ENCODE measurements at regions not wholly inside any gene's neighbourhood (a gene's known extent, or its start where the extent isn't known, plus 50 kb on each side); places are given as distances from the start of the nearest gene placed in this dataset.
A peak's percentile ranks its signal among the peaks of the same experiment; 100 is the strongest.

DNA sequence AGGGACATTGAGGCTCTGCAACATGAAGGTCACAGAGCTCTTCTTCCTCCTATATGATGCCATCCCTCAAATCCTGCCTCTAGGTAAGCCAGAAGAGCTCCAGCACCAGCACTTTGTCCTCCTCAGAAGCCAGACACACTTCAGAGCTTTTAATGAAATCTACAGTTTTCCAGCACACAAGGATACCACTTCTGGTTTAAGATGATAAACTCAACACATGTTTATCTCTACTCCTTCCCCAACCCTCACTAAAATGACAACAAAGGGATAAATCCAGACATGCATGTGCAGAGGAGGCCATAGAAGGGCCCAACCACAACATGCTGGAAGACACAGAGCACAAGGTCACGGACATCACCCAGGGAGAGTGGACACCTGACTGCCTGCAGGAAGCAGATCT is 195.3 kb downstream of the USP12 start (continued):
- TF ChIP-seq ZNF133 (CRISPR knock-in tag; IDR thresholded peaks at IDR 0.05): no peak
- no peak for TF ChIP-seq ZNF140 (CRISPR knock-in tag; IDR thresholded peaks at IDR 0.05)
- TF ChIP-seq SREBF2 (CRISPR knock-in tag; IDR thresholded peaks at IDR 0.05): no peak
- peak; percentile 71; the same call in 1 of the 2 replicates for TF ChIP-seq SMARCA4 (IDR thresholded peaks at IDR 0.05)
- TF ChIP-seq PML (IDR thresholded peaks at IDR 0.05; ENCODE audit: low read length): peak; percentile 43; the same call in 1 of the 2 replicates
- TF ChIP-seq, protein P1, sequence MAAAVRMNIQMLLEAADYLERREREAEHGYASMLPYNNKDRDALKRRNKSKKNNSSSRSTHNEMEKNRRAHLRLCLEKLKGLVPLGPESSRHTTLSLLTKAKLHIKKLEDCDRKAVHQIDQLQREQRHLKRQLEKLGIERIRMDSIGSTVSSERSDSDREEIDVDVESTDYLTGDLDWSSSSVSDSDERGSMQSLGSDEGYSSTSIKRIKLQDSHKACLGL (CRISPR knock-in tag; IDR thresholded peaks at IDR 0.05; ENCODE audit: borderline replicate concordance, poor library complexity, severe bottlenecking): no peak
- TF ChIP-seq MAFF (IDR thresholded peaks at IDR 0.05; ENCODE audit: low read length): no peak
- TF ChIP-seq BRD9 (IDR thresholded peaks at IDR 0.05; ENCODE audit: low read depth, partially characterized antibody): no peak
- peak; percentile 18 for TF ChIP-seq MEIS2 (IDR thresholded peaks at IDR 0.05; ENCODE audit: partially characterized antibody)
- TF ChIP-seq PHB2 (IDR thresholded peaks at IDR 0.05; ENCODE audit: low read depth): peak; percentile 63; the same call in 1 of the 2 replicates
- no peak for TF ChIP-seq ZNF134 (CRISPR knock-in tag; conservative IDR thresholded peaks at IDR 0.05)
- TF ChIP-seq ZSCAN32 (CRISPR knock-in tag; IDR thresholded peaks at IDR 0.05): no peak
- TF ChIP-seq NFIX (CRISPR knock-in tag; IDR thresholded peaks at IDR 0.05; ENCODE audit: low read depth): no peak

DNA sequence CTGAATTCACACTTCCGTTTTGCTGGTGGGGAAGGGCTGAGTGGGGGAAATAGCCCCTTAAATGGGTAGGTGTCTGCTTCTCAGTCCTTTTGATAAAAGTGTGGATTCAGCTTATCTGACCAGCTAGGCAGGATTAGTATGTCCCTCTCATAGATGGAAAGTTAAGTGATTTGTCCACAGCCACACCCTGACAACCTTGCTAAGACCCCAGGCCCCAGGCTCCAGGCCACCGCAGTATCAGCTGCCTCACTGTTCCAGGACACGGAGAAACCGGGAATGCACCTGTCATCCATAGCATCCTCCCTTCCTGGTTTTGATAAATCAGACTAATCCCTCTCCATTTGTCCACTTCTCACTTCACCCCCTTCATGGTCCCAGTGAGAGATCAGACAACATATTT is 197.7 kb downstream of the USP12 start:
- DNase-seq (ENCODE audit: extremely low read depth in 1 of 4, low spot score in 3 of 4): no peak
- no peaks in the 10 kb centered on the region for H4K20me1 ChIP-seq (replicated peaks; ENCODE audit: control insufficient read depth, insufficient read depth, low read length)
- ATAC-seq: no peak
- no peak overlapping the region for H3K4me2 ChIP-seq (ENCODE audit: insufficient read depth, low read length)
- H3K27me3 ChIP-seq (ENCODE audit: control insufficient read depth in 2 of 2, insufficient read depth in 2 of 2, low read length in 2 of 2): no peaks in the 10 kb centered on the region
- no peaks in the 10 kb centered on the region for H3K9me3 ChIP-seq (replicated peaks; ENCODE audit: control insufficient read depth, insufficient read depth, low read depth, low read length)
- H3K4me1 ChIP-seq (replicated peaks in 1 of 2; ENCODE audit: control insufficient read depth in 2 of 2, insufficient read depth in 2 of 2, low read length in 2 of 2): peaks cover 18 to 39% of the 10 kb centered on the region in 2 experiments; a peak in 4 of 5 replicates
- H3K9me1 ChIP-seq (ENCODE audit: control insufficient read depth, insufficient read depth, low read length): no peaks in the 10 kb centered on the region
- H3K4me3 ChIP-seq: no peak overlapping the region
- WGBS (ENCODE audit: insufficient coverage, low coverage, missing lambda C conversion rate): 17% methylated on average over 2 of the region's 4 CpGs
- FAIRE-seq: no peak
- in situ Hi-C loops (cut with MboI): no loop called here
- intact Hi-C loops (cut with micrococcal nuclease): no loop called here
- no peak overlapping the region for H2AFZ ChIP-seq (ENCODE audit: low read depth, low read length)
- BruUV-seq (replicated peaks): no TSS peak
- POLR2A ChIA-PET: interaction anchor here (1.0 kb wide), 1 partner anchor 22 kb away, joined by 3 read pairs; no protein-coding TSS in a partner anchor
- no peaks in the 10 kb centered on the region for H3K79me2 ChIP-seq (ENCODE audit: control insufficient read depth, insufficient read depth, low read length)
- CTCF ChIA-PET (ENCODE audit: low intra/inter-chr PET ratio): no interaction called here
- no peak overlapping the region for H3K9ac ChIP-seq (ENCODE audit: insufficient read depth in 1 of 2, low read depth in 2 of 2, low read length in 2 of 2)
- no peaks in the 10 kb centered on the region for H3K36me3 ChIP-seq (ENCODE audit: control insufficient read depth, insufficient read depth, low read length)
- no peak overlapping the region for H3K27ac ChIP-seq (ENCODE audit: extremely low read depth, low read depth, low read length)
- TF ChIP-seq, protein P2, sequence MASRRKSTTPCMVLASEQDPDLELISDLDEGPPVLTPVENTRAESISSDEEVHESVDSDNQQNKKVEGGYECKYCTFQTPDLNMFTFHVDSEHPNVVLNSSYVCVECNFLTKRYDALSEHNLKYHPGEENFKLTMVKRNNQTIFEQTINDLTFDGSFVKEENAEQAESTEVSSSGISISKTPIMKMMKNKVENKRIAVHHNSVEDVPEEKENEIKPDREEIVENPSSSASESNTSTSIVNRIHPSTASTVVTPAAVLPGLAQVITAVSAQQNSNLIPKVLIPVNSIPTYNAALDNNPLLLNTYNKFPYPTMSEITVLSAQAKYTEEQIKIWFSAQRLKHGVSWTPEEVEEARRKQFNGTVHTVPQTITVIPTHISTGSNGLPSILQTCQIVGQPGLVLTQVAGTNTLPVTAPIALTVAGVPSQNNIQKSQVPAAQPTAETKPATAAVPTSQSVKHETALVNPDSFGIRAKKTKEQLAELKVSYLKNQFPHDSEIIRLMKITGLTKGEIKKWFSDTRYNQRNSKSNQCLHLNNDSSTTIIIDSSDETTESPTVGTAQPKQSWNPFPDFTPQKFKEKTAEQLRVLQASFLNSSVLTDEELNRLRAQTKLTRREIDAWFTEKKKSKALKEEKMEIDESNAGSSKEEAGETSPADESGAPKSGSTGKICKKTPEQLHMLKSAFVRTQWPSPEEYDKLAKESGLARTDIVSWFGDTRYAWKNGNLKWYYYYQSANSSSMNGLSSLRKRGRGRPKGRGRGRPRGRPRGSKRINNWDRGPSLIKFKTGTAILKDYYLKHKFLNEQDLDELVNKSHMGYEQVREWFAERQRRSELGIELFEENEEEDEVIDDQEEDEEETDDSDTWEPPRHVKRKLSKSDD (conservative IDR thresholded peaks at IDR 0.05; ENCODE audit: low read length): no peak
- TF ChIP-seq TCF3 (CRISPR knock-in tag; IDR thresholded peaks at IDR 0.05) (no peak), SIRT6 (IDR thresholded peaks at IDR 0.05; ENCODE audit: low read depth, low read length) (no peak), RFX1 (IDR thresholded peaks at IDR 0.05) (no peak), ZNF699 (CRISPR knock-in tag; IDR thresholded peaks at IDR 0.05; ENCODE audit: insufficient replicate concordance) (no peak), TRIM24 (IDR thresholded peaks at IDR 0.05) (no peak)
- TF ChIP-seq, protein P3, sequence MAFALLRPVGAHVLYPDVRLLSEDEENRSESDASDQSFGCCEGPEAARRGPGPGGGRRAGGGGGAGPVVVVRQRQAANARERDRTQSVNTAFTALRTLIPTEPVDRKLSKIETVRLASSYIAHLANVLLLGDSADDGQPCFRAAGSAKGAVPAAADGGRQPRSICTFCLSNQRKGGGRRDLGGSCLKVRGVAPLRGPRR (CRISPR knock-in tag; IDR thresholded peaks at IDR 0.05): no peak
- TF ChIP-seq, protein P4, sequence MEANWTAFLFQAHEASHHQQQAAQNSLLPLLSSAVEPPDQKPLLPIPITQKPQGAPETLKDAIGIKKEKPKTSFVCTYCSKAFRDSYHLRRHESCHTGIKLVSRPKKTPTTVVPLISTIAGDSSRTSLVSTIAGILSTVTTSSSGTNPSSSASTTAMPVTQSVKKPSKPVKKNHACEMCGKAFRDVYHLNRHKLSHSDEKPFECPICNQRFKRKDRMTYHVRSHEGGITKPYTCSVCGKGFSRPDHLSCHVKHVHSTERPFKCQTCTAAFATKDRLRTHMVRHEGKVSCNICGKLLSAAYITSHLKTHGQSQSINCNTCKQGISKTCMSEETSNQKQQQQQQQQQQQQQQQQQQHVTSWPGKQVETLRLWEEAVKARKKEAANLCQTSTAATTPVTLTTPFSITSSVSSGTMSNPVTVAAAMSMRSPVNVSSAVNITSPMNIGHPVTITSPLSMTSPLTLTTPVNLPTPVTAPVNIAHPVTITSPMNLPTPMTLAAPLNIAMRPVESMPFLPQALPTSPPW (CRISPR knock-in tag; IDR thresholded peaks at IDR 0.05): no peak

Measured in K562 (cell line).